Endothelial cell of umbilical vein (primary cell): ENCODE measurements at regions not wholly inside any gene's neighbourhood (a gene's known extent, or its start where the extent isn't known, plus 50 kb on each side); places are given as distances from the start of the nearest gene placed in this dataset.

Experiments
- CTCF ChIP-seq, 2 donors: IDR thresholded peaks; 1 replicate in 1 of 2; 2 replicates in 1 of 2; pipeline ENCODE4 v1.5.1; 2011; ENCODE audit warnings: low read length in 2 of 2, mild to moderate bottlenecking in 2 of 2, moderate library complexity in 2 of 2, control low read depth in 1 of 2, inconsistent platforms in 1 of 2, low read depth in 1 of 2; ENCODE audit not compliant: insufficient read depth in 1 of 2; ENCODE audit errors: extremely low read depth in 1 of 2
- POLR2A ChIP-seq: IDR thresholded peaks from 2 replicates; pipeline ENCODE4 v1.6.1; 2012; ENCODE audit warnings: low read depth, mild to moderate bottlenecking, control low read depth, low read length
- POLR2AphosphoS5 ChIP-seq: IDR thresholded peaks from 2 replicates; pipeline ENCODE4 v1.6.1; 2012; ENCODE audit warnings: low read depth, mild to moderate bottlenecking, control low read depth, low read length, moderate library complexity; ENCODE audit not compliant: insufficient read depth

- no peak for TF ChIP-seq CTCF (IDR thresholded peaks at IDR 0.05; ENCODE audit: extremely low read depth in 1 of 2, insufficient read depth in 1 of 2, low read depth in 1 of 2, low read length in 2 of 2)
- no peak for TF ChIP-seq POLR2A
- no peak for TF ChIP-seq POLR2AphosphoS5
These were observed 520.0 kb upstream of the LUZP2 start for GRCh38 chr11:23976841-23977271.
